ENCODE measurements at regions not wholly inside any gene's neighbourhood (a gene's known extent, or its start where the extent isn't known, plus 50 kb on each side); places are given as distances from the start of the nearest gene placed in this dataset.

DNA sequence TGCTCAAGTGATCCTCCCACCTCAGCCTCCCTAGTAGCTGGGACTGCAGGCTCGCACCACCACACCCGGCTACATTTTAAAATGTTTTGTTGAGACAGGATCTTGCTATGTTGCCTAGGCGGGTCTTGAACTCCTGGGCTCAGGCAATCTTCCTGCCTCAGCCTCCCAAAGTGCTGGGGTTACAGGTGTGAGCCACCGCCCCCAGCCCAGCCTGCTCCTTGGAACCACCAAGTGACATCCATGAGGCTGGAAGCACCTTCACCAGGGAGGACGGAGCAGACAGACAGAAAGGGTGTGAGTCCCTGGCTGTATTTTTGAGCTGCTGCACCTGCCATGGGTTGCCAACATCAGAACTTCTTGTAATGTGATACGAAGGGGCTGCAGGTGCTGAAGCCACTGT, 62.3 kb upstream of the UBE3C start:
- Histone ChIP-seq H3K4me3 (ENCODE audit: low read depth, low read length) (no peak overlapping the region), H3K36me3 (ENCODE audit: control insufficient read depth, insufficient read depth, low read length) (no peaks in the 10 kb centered on the region), H3K27me3 (ENCODE audit: control insufficient read depth, insufficient read depth, low read length) (peaks cover 13% of the 10 kb centered on the region)
- CTCF ChIA-PET: no interaction called here
- POLR2A ChIA-PET: no interaction called here
- TF ChIP-seq, protein P1, sequence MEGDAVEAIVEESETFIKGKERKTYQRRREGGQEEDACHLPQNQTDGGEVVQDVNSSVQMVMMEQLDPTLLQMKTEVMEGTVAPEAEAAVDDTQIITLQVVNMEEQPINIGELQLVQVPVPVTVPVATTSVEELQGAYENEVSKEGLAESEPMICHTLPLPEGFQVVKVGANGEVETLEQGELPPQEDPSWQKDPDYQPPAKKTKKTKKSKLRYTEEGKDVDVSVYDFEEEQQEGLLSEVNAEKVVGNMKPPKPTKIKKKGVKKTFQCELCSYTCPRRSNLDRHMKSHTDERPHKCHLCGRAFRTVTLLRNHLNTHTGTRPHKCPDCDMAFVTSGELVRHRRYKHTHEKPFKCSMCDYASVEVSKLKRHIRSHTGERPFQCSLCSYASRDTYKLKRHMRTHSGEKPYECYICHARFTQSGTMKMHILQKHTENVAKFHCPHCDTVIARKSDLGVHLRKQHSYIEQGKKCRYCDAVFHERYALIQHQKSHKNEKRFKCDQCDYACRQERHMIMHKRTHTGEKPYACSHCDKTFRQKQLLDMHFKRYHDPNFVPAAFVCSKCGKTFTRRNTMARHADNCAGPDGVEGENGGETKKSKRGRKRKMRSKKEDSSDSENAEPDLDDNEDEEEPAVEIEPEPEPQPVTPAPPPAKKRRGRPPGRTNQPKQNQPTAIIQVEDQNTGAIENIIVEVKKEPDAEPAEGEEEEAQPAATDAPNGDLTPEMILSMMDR (IDR thresholded peaks at IDR 0.05; ENCODE audit: insufficient read depth, low read depth, low read length): no peak
- no peak for DNase-seq (ENCODE audit: low read depth)

DNA sequence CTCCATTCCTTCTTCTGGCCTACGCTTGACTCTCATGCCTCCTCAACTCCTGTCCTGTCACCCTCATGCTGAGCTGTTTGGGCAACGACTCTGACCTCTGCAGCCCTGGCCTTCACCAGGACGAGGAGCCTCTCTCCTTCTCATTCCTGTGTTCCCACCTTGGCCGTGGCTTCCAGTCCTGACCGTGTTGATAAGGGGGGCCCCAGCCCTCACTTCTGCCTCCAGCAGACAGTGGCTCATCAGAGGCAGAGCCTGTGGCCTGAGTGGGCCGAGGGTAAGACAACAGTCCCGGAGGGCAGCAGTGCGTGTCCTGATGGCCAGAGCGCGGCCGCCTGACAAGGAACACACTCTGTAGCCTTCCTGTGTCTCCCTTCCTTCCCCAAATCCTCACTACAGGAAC, 61.7 kb upstream of the UBE3C start:
- Histone ChIP-seq H3K27me3 (ENCODE audit: control insufficient read depth, insufficient read depth, low read length) (peaks cover 13% of the 10 kb centered on the region), H3K4me3 (ENCODE audit: low read depth, low read length) (no peak overlapping the region), H3K36me3 (ENCODE audit: control insufficient read depth, insufficient read depth, low read length) (no peaks in the 10 kb centered on the region)
- POLR2A ChIA-PET: no interaction called here
- no peak for DNase-seq (ENCODE audit: low read depth)
- TF ChIP-seq, protein P1 (IDR thresholded peaks at IDR 0.05; ENCODE audit: insufficient read depth, low read depth, low read length): no peak
- CTCF ChIA-PET: no interaction called here

DNA sequence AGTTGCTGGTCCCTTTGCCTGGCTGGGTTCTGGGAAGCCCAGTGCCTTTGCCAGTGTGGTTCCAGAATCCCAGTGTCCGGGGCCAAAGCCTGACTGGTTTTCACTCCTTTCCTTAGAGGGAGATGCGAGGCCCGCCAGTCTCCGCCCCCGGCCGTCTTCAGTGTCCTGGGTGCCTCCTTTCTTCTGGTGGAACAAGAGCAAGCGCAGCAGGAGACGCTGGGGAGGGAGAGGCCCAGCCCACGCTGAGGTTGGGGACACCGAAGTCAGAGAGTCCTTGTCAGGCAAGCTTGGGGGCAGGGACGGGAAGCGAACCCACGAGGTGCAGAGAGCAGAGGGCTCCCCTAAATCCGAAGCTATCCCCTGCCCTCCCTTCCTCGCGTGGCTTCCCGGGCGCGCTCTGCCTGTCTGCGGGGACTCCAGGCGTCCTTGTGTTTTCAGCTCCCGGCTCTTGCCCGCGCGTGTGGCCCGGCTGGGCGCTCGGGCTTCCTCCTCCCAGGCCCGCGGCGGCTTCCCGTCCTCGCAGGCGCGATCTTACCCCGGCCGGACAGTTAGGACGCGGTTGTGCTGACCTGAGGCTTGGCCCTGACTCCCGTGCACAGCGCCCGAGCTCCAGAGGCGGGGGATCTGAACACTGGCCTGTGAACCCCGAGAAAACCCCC, 60.6 kb upstream of the UBE3C start:
- H3K27me3 ChIP-seq (ENCODE audit: control insufficient read depth, insufficient read depth, low read length): peaks cover 13% of the 10 kb centered on the region
- H3K36me3 ChIP-seq (ENCODE audit: control insufficient read depth, insufficient read depth, low read length): no peaks in the 10 kb centered on the region
- 0 out of 2 replicates have a peak overlapping the region, but pooled peaks have one; percentile 8 for H3K4me3 ChIP-seq (ENCODE audit: low read depth, low read length)
- ChIA-PET CTCF (no interaction called here), POLR2A (no interaction called here)
- DNase-seq (ENCODE audit: low read depth): no peak
- TF ChIP-seq, protein P1 (IDR thresholded peaks at IDR 0.05; ENCODE audit: insufficient read depth, low read depth, low read length): no peak

DNA sequence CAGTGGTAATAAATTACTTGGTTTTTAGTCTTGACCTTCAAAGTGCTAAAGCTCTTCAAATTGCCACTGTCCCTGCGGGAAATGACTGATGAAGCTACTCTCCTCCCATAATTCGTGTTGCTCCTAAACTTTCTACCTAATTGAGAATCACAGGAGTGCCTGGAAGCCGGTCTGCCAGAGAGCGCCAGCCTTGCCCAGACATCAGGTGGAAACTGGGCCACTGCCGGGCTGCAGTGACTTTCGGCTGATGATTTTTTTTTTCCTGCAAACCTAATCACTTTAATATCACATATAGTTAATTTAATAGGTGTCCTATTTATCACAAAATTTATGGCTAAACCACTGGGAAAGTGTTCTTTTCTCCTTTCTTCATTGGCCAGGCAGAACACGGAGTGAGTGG, 59.6 kb upstream of the UBE3C start:
- Histone ChIP-seq H3K27me3 (ENCODE audit: control insufficient read depth, insufficient read depth, low read length) (peaks cover 11% of the 10 kb centered on the region), H3K4me3 (ENCODE audit: low read depth, low read length) (no peak overlapping the region), H3K36me3 (ENCODE audit: control insufficient read depth, insufficient read depth, low read length) (no peaks in the 10 kb centered on the region)
- ChIA-PET CTCF (interaction anchor here (0.6 kb wide), 1 partner anchor 107 kb away, joined by 3 read pairs; no protein-coding TSS in a partner anchor), POLR2A (no interaction called here)
- no peak for DNase-seq (ENCODE audit: low read depth)
- TF ChIP-seq, protein P1 (IDR thresholded peaks at IDR 0.05; ENCODE audit: insufficient read depth, low read depth, low read length): no peak

DNA sequence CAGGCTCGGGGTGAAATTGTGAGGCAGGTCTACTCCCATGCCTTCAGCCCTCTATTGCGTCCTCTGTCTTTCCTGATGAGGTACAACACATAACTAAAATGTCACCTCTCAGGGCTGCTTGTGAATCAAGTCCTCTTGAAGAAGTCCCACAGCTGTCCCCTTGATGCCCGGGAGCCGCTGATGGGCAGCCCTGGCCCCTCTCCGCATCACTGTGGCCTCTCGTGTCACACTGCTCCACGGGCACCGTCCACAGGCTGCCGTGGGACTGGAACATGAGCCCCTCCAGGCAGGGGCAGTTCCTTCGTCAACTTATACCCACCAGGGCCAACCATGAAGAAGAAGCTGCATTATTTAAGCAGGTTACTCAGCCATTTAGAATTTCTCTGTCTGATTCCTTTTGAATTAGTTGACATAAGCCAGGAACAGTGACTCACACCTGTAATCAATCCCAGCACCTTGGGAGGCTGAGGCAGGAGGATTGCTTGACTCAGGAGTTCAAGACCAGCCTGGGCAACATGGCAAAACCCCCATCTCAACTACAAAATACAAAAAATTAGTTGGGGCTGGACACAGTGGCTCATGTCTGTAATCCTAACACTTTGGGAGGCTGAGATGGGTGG, 58.5 kb upstream of the UBE3C start:
- TF ChIP-seq, protein P1 (IDR thresholded peaks at IDR 0.05; ENCODE audit: insufficient read depth, low read depth, low read length): no peak
- ChIA-PET CTCF (no interaction called here), POLR2A (no interaction called here)
- Histone ChIP-seq H3K27me3 (ENCODE audit: control insufficient read depth, insufficient read depth, low read length) (peaks cover 10% of the 10 kb centered on the region), H3K36me3 (ENCODE audit: control insufficient read depth, insufficient read depth, low read length) (no peaks in the 10 kb centered on the region), H3K4me3 (ENCODE audit: low read depth, low read length) (no peak overlapping the region)
- DNase-seq (ENCODE audit: low read depth): no peak

Measured in BJ (cell line).